PC-9 (cell line): ENCODE measurements at regions not wholly inside any gene's neighbourhood (a gene's known extent, or its start where the extent isn't known, plus 50 kb on each side); places are given as distances from the start of the nearest gene placed in this dataset.

Experiments used
- BruUV-seq: library from RNA; stranded (reverse); fragments of 400-500 nt; replicated peaks from 2 replicates; lab custom pipeline; 2021; lab: Mats Ljungman, UMichigan
- CTCF ChIA-PET: fragments of 300-600 bp; sonication (Branson Sonifier 250); formaldehyde crosslinking; loops from one replicate; lab custom pipeline; 2022; ENCODE audit warnings: antibody characterized with exemption; lab: Charles Lee
- POLR2A ChIA-PET: fragments of 300-600 bp; sonication (Branson Sonifier 250); formaldehyde crosslinking; loops from one replicate; lab custom pipeline; 2022; ENCODE audit warnings: antibody characterized with exemption; ENCODE audit not compliant: unreplicated experiment; lab: Charles Lee
- DNase-seq, 2 experiments: peaks; one replicate each; pipeline versions ENCODE4 v3.0.0 to v3.0.0-alpha.2; 2015 to 2022; ENCODE audit warnings: mixed read lengths in 1 of 2
- H2AFZ ChIP-seq: fragments of 200-600 bp; sonication (generic); 2 replicates; pipeline ENCODE4 v1.8.1; 2017; ENCODE audit warnings: antibody characterized with exemption
- H3F3A ChIP-seq: fragments of 200-600 bp; sonication (generic); 2 replicates; pipeline ENCODE4 v1.8.1; 2017; ENCODE audit warnings: antibody characterized with exemption, mild to moderate bottlenecking, low read depth; ENCODE audit not compliant: insufficient read depth
- H3K27ac ChIP-seq: fragments of 200-600 bp; sonication (generic); 2 replicates; pipeline ENCODE4 v1.6.1; 2016; ENCODE audit warnings: mixed run types
- H3K27me3 ChIP-seq: fragments of 200-600 bp; sonication (generic); 2 replicates; pipeline ENCODE4 v1.6.1; 2016; ENCODE audit warnings: low read depth, mixed run types; ENCODE audit not compliant: insufficient read depth
- H3K36me3 ChIP-seq: fragments of 200-600 bp; sonication (generic); 2 replicates; pipeline ENCODE4 v1.6.1; 2016; ENCODE audit warnings: low read depth, mixed run types
- H3K4me1 ChIP-seq: fragments of 200-600 bp; sonication (generic); replicated peaks from 2 replicates; pipeline ENCODE4 v1.6.1; 2016; ENCODE audit warnings: mixed run types; ENCODE audit not compliant: insufficient read depth
- H3K4me2 ChIP-seq: fragments of 200-600 bp; sonication (generic); 2 replicates; pipeline ENCODE4 v1.6.1; 2017; ENCODE audit warnings: mixed run types
- H3K4me3 ChIP-seq: fragments of 200-600 bp; sonication (generic); 2 replicates; pipeline ENCODE4 v1.6.1; 2016; ENCODE audit warnings: mixed run types
- H3K79me2 ChIP-seq: fragments of 200-600 bp; sonication (generic); 2 replicates; pipeline ENCODE4 v1.6.1; 2017; ENCODE audit warnings: low read depth, mixed run types
- H3K9me2 ChIP-seq: fragments of 200-600 bp; sonication (generic); 2 replicates; pipeline ENCODE4 v1.8.1; 2017; ENCODE audit warnings: mild to moderate bottlenecking; ENCODE audit not compliant: insufficient read depth
- H3K9me3 ChIP-seq: fragments of 200-600 bp; sonication (generic); 2 replicates; pipeline ENCODE4 v1.8.1; 2016; ENCODE audit warnings: low read depth; ENCODE audit not compliant: insufficient read depth
- H4K20me1 ChIP-seq: fragments of 200-600 bp; sonication (generic); 2 replicates; pipeline ENCODE4 v1.8.1; 2017; ENCODE audit not compliant: insufficient read depth
- EZH2 ChIP-seq: fragments of 200-600 bp; sonication (generic); IDR thresholded peaks from 2 replicates; pipeline ENCODE4 v1.8.0; 2017; ENCODE audit warnings: antibody characterized with exemption, low read depth
- intact Hi-C: fragments of 100-400 bp; cut with micrococcal nuclease; formaldehyde crosslinking; loops from one replicate; pipeline ENCODE4 v1.10.0; 2022; ENCODE audit not compliant: unreplicated experiment
- TF ChIP-seq, protein P1 (sequence below): fragments of 200-600 bp; sonication (generic); conservative IDR thresholded peaks from 2 replicates; pipeline ENCODE4 v1.6.1; 2017; ENCODE audit warnings: mixed run types, antibody characterized with exemption, mild to moderate bottlenecking, moderate library complexity

- no peaks in the 10 kb centered on the region for H3F3A ChIP-seq
- H3K27ac ChIP-seq = no peak overlapping the region
- no peak overlapping the region for H2AFZ ChIP-seq
- BruUV-seq = no TSS peak
- peaks cover 22% of the 10 kb centered on the region for H3K27me3 ChIP-seq
- POLR2A ChIA-PET = no interaction called here
- H3K9me2 ChIP-seq = no peaks in the 10 kb centered on the region
- CTCF ChIA-PET = no interaction called here
- H3K9me3 ChIP-seq = no peaks in the 10 kb centered on the region
- no peaks in the 10 kb centered on the region for H3K4me1 ChIP-seq
- TF ChIP-seq, protein P1, sequence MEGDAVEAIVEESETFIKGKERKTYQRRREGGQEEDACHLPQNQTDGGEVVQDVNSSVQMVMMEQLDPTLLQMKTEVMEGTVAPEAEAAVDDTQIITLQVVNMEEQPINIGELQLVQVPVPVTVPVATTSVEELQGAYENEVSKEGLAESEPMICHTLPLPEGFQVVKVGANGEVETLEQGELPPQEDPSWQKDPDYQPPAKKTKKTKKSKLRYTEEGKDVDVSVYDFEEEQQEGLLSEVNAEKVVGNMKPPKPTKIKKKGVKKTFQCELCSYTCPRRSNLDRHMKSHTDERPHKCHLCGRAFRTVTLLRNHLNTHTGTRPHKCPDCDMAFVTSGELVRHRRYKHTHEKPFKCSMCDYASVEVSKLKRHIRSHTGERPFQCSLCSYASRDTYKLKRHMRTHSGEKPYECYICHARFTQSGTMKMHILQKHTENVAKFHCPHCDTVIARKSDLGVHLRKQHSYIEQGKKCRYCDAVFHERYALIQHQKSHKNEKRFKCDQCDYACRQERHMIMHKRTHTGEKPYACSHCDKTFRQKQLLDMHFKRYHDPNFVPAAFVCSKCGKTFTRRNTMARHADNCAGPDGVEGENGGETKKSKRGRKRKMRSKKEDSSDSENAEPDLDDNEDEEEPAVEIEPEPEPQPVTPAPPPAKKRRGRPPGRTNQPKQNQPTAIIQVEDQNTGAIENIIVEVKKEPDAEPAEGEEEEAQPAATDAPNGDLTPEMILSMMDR = no peak
- no peak for TF ChIP-seq EZH2
- H3K79me2 ChIP-seq = no peaks in the 10 kb centered on the region
- no peaks in the 10 kb centered on the region for H4K20me1 ChIP-seq
- H3K36me3 ChIP-seq = no peaks in the 10 kb centered on the region
- H3K4me2 ChIP-seq = no peak overlapping the region
- DNase-seq = no peak
- intact Hi-C loops = no loop called here
- H3K4me3 ChIP-seq = no peak overlapping the region
Observed at GRCh38 chr19:30857966-30858490, 485.8 kb downstream of the ZNF536 start.

- ChIA-PET CTCF (no interaction called here), POLR2A (no interaction called here)
- BruUV-seq = no TSS peak
- no peak for TF ChIP-seq EZH2
- TF ChIP-seq, protein P1 = no peak
- H3F3A ChIP-seq = no peaks in the 10 kb centered on the region
- no peaks in the 10 kb centered on the region for H3K9me2 ChIP-seq
- intact Hi-C loops = no loop called here
- no peaks in the 10 kb centered on the region for H3K4me1 ChIP-seq
- no peak for DNase-seq
- no peak overlapping the region for H3K4me3 ChIP-seq
- no peak overlapping the region for H2AFZ ChIP-seq
- H3K79me2 ChIP-seq = no peaks in the 10 kb centered on the region
- H3K27me3 ChIP-seq = peaks cover 15% of the 10 kb centered on the region
- H3K36me3 ChIP-seq = no peaks in the 10 kb centered on the region
- no peak overlapping the region for H3K4me2 ChIP-seq
- H3K9me3 ChIP-seq = no peaks in the 10 kb centered on the region
- H4K20me1 ChIP-seq = no peaks in the 10 kb centered on the region
- H3K27ac ChIP-seq = no peak overlapping the region
Observed at GRCh38 chr19:30857388-30857787, 485.2 kb downstream of the ZNF536 start.

GRCh38 chr19:30856786-30857185 lies 484.6 kb downstream of the ZNF536 start:
- Histone ChIP-seq H3K36me3 (no peaks in the 10 kb centered on the region), H3K4me2 (no peak overlapping the region), H3F3A (no peaks in the 10 kb centered on the region), H2AFZ (no peak overlapping the region), H3K79me2 (no peaks in the 10 kb centered on the region), H4K20me1 (no peaks in the 10 kb centered on the region), H3K27me3 (peaks cover 9% of the 10 kb centered on the region), H3K4me1 (no peaks in the 10 kb centered on the region), H3K27ac (no peak overlapping the region), H3K9me3 (no peaks in the 10 kb centered on the region), H3K4me3 (no peak overlapping the region), H3K9me2 (no peaks in the 10 kb centered on the region)
- TF ChIP-seq, protein P1 = no peak
- no peak for TF ChIP-seq EZH2
- intact Hi-C loops = no loop called here
- ChIA-PET CTCF (no interaction called here), POLR2A (no interaction called here)
- no peak for DNase-seq
- BruUV-seq = no TSS peak
